Mucosa of descending colon (tissue), 3 donors: ENCODE measurements at regions not wholly inside any gene's neighbourhood (a gene's known extent, or its start where the extent isn't known, plus 50 kb on each side); places are given as distances from the start of the nearest gene placed in this dataset.
A peak's percentile ranks its signal among the peaks of the same experiment; 100 is the strongest.

Source experiments
- ATAC-seq: fragments of 200-7000 bp; cut with Tn5 transposase; one replicate; pipeline ENCODE4 v1.9.1; 2020; ENCODE audit warnings: mild to moderate bottlenecking, moderate library complexity
- DNase-seq, 3 donors: peaks; one replicate each; pipeline ENCODE4 v3.0.0-alpha.2; 2020
- H3K36me3 ChIP-seq: fragments of 200-600 bp; one replicate; pipeline ENCODE4 v1.8.0; 2021; ENCODE audit warnings: low read depth, mild to moderate bottlenecking
- H3K4me1 ChIP-seq: fragments of 200-600 bp; one replicate; pipeline ENCODE4 v1.8.0; 2021; ENCODE audit warnings: low read depth, mild to moderate bottlenecking
- H3K4me3 ChIP-seq: fragments of 200-600 bp; one replicate; pipeline ENCODE4 v1.8.0; 2021; ENCODE audit warnings: mild to moderate bottlenecking
- H3K9me3 ChIP-seq: fragments of 200-600 bp; one replicate; pipeline ENCODE4 v1.8.0; 2021; ENCODE audit warnings: mild to moderate bottlenecking
- intact Hi-C, 2 donors: fragments of 100-400 bp; cut with DNase I in 1 of 2; cut with micrococcal nuclease in 1 of 2; formaldehyde crosslinking; loops; one replicate each; pipeline versions ENCODE4 v1.11.0 to v1.11.1; 2022; cut with DNase I, micrococcal nuclease
- TF ChIP-seq, protein P1 (sequence below): fragments of 200-600 bp; IDR thresholded peaks from one replicate; pipeline ENCODE4 v1.8.0; 2022; ENCODE audit warnings: antibody characterized with exemption, mild to moderate bottlenecking
- donor health status: DM: no; HTN: no; CAD: no; lungs with moderate emphysema.
- donor health status: DM: no; HTN: no; CAD: no.
- donor health status: DM: no; HTN: yes; CAD: no.

DNA sequence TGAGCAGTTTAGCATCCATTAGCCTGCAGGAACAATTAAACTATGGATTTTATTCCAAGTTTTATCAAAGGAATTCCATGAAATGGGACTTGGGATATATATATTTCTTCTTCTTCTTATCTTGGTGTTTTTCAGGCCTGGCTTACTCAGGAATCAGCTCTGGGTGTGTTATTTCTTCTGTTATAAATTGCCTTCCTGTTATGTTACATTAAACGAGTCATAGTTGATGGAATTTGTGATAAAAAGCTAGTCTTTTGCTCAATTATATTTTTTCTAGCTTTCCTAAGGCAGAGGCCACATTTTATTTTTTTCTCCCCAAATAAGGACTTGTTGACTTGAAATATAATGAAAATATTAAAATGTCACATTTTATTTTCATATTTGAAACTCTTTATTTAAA is 141.3 kb downstream of the EPC1 start:
- ATAC-seq: no peak
- Histone ChIP-seq H3K4me1 (no peaks in the 10 kb centered on the region), H3K36me3 (no peaks in the 10 kb centered on the region), H3K4me3 (no peak overlapping the region), H3K9me3 (no peaks in the 10 kb centered on the region)
- TF ChIP-seq, protein P1, sequence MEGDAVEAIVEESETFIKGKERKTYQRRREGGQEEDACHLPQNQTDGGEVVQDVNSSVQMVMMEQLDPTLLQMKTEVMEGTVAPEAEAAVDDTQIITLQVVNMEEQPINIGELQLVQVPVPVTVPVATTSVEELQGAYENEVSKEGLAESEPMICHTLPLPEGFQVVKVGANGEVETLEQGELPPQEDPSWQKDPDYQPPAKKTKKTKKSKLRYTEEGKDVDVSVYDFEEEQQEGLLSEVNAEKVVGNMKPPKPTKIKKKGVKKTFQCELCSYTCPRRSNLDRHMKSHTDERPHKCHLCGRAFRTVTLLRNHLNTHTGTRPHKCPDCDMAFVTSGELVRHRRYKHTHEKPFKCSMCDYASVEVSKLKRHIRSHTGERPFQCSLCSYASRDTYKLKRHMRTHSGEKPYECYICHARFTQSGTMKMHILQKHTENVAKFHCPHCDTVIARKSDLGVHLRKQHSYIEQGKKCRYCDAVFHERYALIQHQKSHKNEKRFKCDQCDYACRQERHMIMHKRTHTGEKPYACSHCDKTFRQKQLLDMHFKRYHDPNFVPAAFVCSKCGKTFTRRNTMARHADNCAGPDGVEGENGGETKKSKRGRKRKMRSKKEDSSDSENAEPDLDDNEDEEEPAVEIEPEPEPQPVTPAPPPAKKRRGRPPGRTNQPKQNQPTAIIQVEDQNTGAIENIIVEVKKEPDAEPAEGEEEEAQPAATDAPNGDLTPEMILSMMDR: no peak
- no peak for DNase-seq
- intact Hi-C loops: no loop called here

DNA sequence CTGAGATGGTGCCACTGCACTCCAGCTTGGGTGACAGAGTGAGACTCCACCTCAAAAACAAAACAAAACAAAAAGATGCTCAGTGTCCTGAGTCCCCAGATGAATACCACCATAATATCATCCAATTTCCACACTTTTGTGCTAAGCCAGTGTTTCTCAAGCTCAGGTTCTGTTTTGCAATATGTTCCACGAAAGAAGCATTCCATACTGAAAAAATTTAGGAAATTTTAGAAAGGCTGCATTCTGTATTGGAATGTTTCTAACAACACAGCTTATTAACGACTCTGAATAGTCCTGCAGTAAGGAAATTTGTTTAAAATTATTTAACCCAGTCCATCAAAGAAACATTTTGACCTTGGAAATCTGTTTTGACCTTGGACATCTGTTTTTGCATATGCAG is 142.4 kb downstream of the EPC1 start:
- no peak for DNase-seq
- no peaks in the 10 kb centered on the region for H3K36me3 ChIP-seq
- intact Hi-C loops: no loop called here
- no peak overlapping the region for H3K4me3 ChIP-seq
- H3K4me1 ChIP-seq: no peaks in the 10 kb centered on the region
- ATAC-seq: no peak
- H3K9me3 ChIP-seq: no peaks in the 10 kb centered on the region
- TF ChIP-seq, protein P1: no peak

DNA sequence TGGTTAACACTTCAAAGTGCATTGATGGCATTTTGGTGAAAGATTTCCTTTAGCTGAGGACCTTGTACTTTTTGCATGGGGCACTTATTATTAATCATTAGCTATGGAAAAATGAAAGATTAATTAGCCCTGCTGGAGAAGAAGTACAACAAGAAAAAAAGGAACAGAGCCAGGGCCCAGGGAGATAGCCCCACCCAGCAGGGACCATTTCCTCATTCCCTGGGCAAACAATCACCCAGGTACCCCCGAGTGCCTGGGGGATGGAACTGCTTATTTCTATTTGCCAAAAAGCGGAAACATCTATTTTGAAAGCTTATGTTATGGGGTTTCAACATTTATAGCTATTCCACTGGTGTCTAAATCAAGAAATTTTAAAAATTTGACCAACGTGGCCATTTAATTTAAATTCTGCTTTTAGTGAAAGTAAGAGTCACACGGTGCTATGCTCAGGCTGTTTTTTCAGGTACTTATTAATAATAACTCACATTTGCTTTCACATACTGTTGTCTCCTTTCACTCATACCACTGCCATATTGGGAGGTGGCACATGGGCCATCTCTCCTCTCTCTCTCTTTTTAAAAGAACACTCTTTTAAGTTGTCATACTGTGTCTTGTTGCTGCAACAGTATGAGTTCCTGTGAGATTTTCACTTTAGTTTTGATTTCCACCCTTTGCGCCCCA is 143.6 kb upstream of the KIF5B start:
- ATAC-seq: no peak
- TF ChIP-seq, protein P1: no peak
- H3K9me3 ChIP-seq: no peaks in the 10 kb centered on the region
- no peaks in the 10 kb centered on the region for H3K36me3 ChIP-seq
- no peaks in the 10 kb centered on the region for H3K4me1 ChIP-seq
- no peak overlapping the region for H3K4me3 ChIP-seq
- intact Hi-C loops: loop anchor here in 1 of 2 donors (10.0 kb wide), 1 partner anchor 145 kb away; the partner anchor contains the start of gene EPC1
- DNase-seq: no peak

DNA sequence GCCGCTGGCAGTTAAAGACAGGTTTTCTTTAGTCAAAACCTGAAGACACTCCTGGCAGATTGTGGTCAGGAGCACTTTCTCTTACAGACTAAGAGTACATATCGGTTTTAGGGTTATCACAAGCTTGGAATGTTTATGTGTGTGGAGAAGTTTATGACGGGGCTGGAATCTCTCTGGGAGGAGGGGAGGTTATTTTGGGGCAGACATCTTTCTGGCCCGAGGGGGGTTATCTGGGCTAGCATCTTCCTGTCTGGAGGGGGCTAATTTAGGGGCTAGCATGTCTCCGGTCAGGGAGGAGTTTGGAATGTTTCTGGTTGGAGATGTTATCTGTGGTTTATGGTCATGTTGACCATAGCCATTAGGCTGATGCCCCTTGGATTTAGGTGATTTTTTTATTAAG is 141.2 kb upstream of the KIF5B start:
- DNase-seq: no peak
- TF ChIP-seq, protein P1: no peak
- ATAC-seq: no peak
- no peaks in the 10 kb centered on the region for H3K4me1 ChIP-seq
- intact Hi-C loops: loop anchor here in 1 of 2 donors (10.0 kb wide), 1 partner anchor 147 kb away; the partner anchor contains the start of gene EPC1
- no peak overlapping the region for H3K4me3 ChIP-seq
- no peaks in the 10 kb centered on the region for H3K36me3 ChIP-seq
- no peaks in the 10 kb centered on the region for H3K9me3 ChIP-seq

DNA sequence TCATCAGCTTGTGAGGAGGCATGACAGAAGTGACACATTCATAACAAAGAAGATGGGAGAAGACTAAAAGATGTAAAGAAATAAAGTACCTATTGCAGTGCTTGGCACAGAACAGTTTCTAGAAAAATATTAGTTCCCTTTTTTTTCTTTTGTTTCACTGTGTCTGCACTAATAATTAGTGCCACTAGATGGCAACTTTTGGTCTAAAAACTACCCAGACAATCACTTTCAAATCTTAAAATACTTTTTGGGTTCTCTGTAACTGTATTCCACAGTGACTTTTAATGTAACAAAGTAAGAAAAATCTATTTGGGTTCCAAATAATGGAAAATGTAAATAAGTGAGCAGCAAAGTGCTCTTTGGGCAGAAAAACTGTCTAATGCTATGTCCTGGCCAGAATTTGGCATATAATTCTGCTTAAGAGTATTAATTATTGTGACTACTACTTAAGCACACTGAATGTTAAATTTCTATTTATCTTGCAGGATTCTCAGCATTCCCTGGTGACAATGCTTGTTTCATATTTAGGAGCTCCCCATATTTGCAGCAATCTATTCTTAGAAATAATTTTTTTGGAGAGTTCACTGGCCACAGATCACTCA is 134.8 kb upstream of the KIF5B start:
- no peaks in the 10 kb centered on the region for H3K36me3 ChIP-seq
- peaks cover 5% of the 10 kb centered on the region for H3K4me1 ChIP-seq
- H3K4me3 ChIP-seq: no peak overlapping the region
- no peak for DNase-seq
- intact Hi-C loops: loop anchor here in 1 of 2 donors (10.0 kb wide), 1 partner anchor 154 kb away; the partner anchor contains the start of gene EPC1
- no peaks in the 10 kb centered on the region for H3K9me3 ChIP-seq
- TF ChIP-seq, protein P1: peak; percentile 51
- ATAC-seq: peak; percentile 39
